Pancreas (tissue), 10 donors: ENCODE measurements at regions not wholly inside any gene's neighbourhood (a gene's known extent, or its start where the extent isn't known, plus 50 kb on each side); places are given as distances from the start of the nearest gene placed in this dataset.
A peak's percentile ranks its signal among the peaks of the same experiment; 100 is the strongest.

Experiments used
- ATAC-seq, 4 donors: fragments of 200-7000 bp; cut with Tn5 transposase; one replicate each; pipeline versions ENCODE4 v1.8.0 to v1.9.1; 2020; ENCODE audit warnings: mild to moderate bottlenecking in 4 of 4, moderate library complexity in 4 of 4
- DNase-seq, 6 donors: peaks; one replicate each; pipeline ENCODE4 v3.0.0-alpha.2; 2020
- FAIRE-seq: peaks from 2 replicates; lab custom pipeline; 2012; peaks lifted over from hg19 to GRCh38; lab: Jason Lieb, UNC
- H3K27ac ChIP-seq, 4 donors: fragments of 200-600 bp; sonication (generic); 1 replicate in 3 of 4; 2 replicates in 1 of 4; pipeline versions ENCODE4 v1.5.0 to v1.8.0; 2020
- H3K27me3 ChIP-seq, 4 donors: fragments of 200-600 bp; one replicate each; pipeline ENCODE4 v1.8.0; 2021
- H3K36me3 ChIP-seq, 3 donors: fragments of 200-600 bp; sonication (generic) in 1 of 3; one replicate each; pipeline versions ENCODE4 v1.5.0 to v1.8.0; 2020 to 2021
- H3K4me1 ChIP-seq, 3 donors: fragments of 200-600 bp; one replicate each; pipeline ENCODE4 v1.8.0; 2021
- H3K4me3 ChIP-seq, 4 donors: fragments of 200-600 bp; sonication (generic) in 2 of 4; one replicate each; pipeline versions ENCODE4 v1.5.0 to v1.8.0; 2020 to 2021
- H3K9me3 ChIP-seq, 4 donors: fragments of 200-600 bp; one replicate each; pipeline ENCODE4 v1.8.0; 2021
- WGBS, 2 donors: extraction: QIAGEN DNeasy Blood & Tissue Kit; methylation state at CpG; one replicate each; pipeline ENCODE4 v1.1.7; 2013; 5-methylcytosine and 5-hydroxymethylcytosine counted together
- intact Hi-C, 3 donors: fragments of 100-400 bp; cut with DNase I; formaldehyde crosslinking; loops; one replicate each; pipeline versions ENCODE4 v1.11.1 to v1.14.2; 2022
- TF ChIP-seq, protein P1 (sequence below), 4 donors: fragments of 200-600 bp; sonication (generic) in 3 of 4; IDR thresholded peaks; one replicate each; pipeline versions ENCODE4 v1.5.0 to v1.8.0; 2021; ENCODE audit warnings: antibody characterized with exemption in 4 of 4
- donor health status: healthy with polysubstance abuse.
- donor health status: DM: no; HTN: no; CAD: no; lungs with moderate emphysema.
- donor health status: DM: no; HTN: no; CAD: no.
- donor health status: control.
- donor health status: control.
- donor health status: Bipolar disorder and iron deficiency.
- donor health status: DM: yes; HTN: yes; CAD: no.
- donor health status: DM: no; HTN: no; CAD: no.
- donor health status: DM: no; HTN: no; CAD: no.
- donor health status: DM: yes; HTN: yes; CAD: no.

DNA sequence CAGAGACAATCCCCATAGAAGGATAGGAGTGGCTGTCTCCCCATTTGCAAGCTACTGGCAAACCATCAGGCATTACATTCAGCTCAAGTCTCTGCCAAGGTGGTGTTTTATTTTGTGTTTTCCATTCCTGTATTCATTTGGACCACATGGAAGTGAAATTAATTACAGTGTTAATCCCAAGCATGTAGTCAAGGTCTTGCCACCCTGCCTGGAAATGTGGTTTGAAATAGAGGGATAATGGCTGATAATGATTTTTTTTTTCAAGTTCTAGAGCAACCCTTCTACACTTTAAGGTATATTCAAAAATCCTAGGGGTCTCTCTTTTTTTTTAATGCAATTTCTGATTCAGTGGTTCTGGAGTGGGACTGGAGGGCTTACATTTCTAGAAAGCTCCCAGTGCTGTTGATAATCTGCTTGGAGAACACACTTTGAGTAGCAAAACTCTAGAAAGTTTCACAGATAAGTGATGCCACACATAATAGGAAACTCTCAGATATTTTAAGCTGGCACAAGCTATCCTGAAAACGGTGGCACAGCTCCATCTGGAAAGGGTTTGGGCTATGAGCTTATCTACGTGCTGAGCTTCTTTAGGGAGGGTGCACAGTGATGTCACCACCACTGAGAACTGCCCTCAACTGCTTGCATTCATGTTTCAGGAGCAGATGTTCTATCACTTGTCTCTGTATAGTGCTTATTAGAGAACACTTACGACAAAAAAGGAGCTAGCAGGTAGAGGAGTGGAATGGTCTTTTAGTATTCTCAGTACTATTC lies 140.1 kb upstream of the IL12A start:
- FAIRE-seq (no peak), DNase-seq (no peak), ATAC-seq (no peak)
- Histone ChIP-seq H3K4me3 (no peak overlapping the region), H3K27me3 (no peaks in the 10 kb centered on the region), H3K9me3 (no peaks in the 10 kb centered on the region), H3K4me1 (no peaks in the 10 kb centered on the region), H3K27ac (no peak overlapping the region), H3K36me3 (no peaks in the 10 kb centered on the region)
- 65 to 75% methylated on average over 3 of the region's 3 CpGs for WGBS, 2 donors
- TF ChIP-seq, protein P1, sequence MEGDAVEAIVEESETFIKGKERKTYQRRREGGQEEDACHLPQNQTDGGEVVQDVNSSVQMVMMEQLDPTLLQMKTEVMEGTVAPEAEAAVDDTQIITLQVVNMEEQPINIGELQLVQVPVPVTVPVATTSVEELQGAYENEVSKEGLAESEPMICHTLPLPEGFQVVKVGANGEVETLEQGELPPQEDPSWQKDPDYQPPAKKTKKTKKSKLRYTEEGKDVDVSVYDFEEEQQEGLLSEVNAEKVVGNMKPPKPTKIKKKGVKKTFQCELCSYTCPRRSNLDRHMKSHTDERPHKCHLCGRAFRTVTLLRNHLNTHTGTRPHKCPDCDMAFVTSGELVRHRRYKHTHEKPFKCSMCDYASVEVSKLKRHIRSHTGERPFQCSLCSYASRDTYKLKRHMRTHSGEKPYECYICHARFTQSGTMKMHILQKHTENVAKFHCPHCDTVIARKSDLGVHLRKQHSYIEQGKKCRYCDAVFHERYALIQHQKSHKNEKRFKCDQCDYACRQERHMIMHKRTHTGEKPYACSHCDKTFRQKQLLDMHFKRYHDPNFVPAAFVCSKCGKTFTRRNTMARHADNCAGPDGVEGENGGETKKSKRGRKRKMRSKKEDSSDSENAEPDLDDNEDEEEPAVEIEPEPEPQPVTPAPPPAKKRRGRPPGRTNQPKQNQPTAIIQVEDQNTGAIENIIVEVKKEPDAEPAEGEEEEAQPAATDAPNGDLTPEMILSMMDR (IDR thresholded peaks at IDR 0.05): no peak
- intact Hi-C loops: no loop called here

DNA sequence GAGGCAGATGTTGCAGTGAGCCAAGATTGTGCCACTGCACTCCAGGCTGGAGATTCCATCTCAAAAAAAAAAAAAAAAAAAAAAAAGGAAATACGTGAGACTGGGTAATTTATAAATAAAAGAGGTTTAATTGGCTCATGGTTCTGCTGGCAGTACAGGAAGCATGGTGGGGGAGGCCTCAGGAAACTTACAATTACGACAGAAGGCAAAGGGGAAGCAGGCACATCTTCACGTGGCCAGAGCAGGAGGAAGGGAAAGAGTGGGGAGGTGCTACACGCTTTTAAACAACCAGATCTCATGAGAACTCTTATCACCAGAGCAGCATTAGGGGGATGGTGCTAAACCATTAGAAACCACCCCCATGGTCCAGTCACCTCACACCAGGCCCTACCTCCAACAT lies 138.2 kb upstream of the IL12A start:
- no peaks in the 10 kb centered on the region for H3K9me3 ChIP-seq
- FAIRE-seq: no peak

DNA sequence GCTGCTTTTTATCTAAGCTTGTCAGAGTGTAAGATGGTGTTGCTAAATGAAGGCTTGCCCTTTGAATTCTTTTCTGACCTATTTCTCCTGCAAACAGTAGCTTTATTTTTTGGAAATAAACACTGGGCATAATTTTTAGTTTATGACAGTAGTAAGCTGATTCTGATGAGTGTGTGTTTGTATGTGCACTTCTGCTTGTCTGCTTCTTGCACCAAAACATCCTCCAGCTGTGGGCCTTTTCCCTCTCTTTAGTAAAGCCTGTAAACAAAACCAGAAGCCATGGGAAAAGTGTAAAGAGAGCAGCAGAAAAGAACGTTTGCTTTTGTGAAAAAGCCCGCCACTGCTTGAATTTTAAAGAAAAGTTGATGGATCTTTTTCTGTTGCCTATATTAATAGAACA lies 136.4 kb upstream of the IL12A start:
- WGBS, 2 donors: 50 to 53% methylated on average over 2 of the region's 2 CpGs
- intact Hi-C loops: no loop called here
- Histone ChIP-seq H3K36me3 (no peaks in the 10 kb centered on the region), H3K4me1 (no peaks in the 10 kb centered on the region), H3K9me3 (no peaks in the 10 kb centered on the region), H3K27ac (peak overlapping the region in 2 of 4 donors; percentile 3 to 36), H3K4me3 (no peak overlapping the region), H3K27me3 (no peaks in the 10 kb centered on the region)
- FAIRE-seq (no peak), ATAC-seq (no peak), DNase-seq (no peak)
- TF ChIP-seq, protein P1 (IDR thresholded peaks at IDR 0.05): no peak

More for the DNA sequence above, 138.2 kb upstream of the IL12A start:
- intact Hi-C loops: no loop called here
- Histone ChIP-seq H3K27me3 (no peaks in the 10 kb centered on the region), H3K27ac (no peak overlapping the region), H3K36me3 (no peaks in the 10 kb centered on the region), H3K4me1 (no peaks in the 10 kb centered on the region), H3K4me3 (no peak overlapping the region)
- ATAC-seq (no peak), DNase-seq (no peak)
- 79 to 87% methylated on average over 4 of the region's 4 CpGs for WGBS, 2 donors
- TF ChIP-seq, protein P1 (IDR thresholded peaks at IDR 0.05): no peak

DNA sequence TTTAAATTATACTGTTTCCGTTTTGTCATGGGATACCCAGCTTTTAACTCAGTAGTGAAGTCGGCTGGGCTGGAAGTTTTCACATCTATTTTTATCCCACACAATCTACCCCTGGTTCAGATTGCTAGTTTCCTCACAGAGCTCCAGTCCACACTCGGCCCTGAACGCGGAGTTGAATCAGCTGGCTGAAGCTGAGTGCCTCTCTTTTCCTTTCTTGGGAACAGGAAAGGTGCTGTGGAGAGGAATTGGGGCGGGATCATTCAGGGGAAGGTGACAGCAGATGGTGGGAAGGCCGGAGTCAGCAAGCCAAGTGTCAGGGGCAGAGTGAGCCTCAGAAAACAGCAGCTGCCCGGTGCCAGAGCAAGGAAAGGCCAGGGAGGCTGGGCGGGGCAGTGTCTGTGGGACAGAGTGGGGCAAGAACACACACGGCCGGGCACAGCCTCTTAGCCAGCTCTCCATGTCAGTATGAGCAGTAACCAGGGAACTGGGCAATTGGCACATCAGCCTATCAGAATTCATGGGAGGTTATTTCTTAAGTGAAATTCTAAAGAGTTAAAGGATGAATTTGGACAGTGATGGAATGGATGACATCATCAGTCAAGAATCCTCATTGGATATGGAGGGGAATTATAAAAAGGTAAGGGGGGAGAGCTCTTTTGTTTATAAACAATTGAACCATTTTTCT lies 135.7 kb upstream of the IL12A start:
- Histone ChIP-seq H3K27ac (peak overlapping the region in 2 of 4 donors; percentile 3 to 36), H3K4me3 (no peak overlapping the region), H3K4me1 (no peaks in the 10 kb centered on the region), H3K27me3 (no peaks in the 10 kb centered on the region), H3K9me3 (no peaks in the 10 kb centered on the region), H3K36me3 (no peaks in the 10 kb centered on the region)
- FAIRE-seq (no peak), DNase-seq (peak in 5 of 6 donors; percentile 2 to 54 (median 18)), ATAC-seq (peak; percentile 28 to 57 (median 50))
- intact Hi-C loops: no loop called here
- WGBS, 2 donors: 30 to 34% methylated on average over 11 of the region's 11 CpGs
- TF ChIP-seq, protein P1 (IDR thresholded peaks at IDR 0.05): no peak

DNA sequence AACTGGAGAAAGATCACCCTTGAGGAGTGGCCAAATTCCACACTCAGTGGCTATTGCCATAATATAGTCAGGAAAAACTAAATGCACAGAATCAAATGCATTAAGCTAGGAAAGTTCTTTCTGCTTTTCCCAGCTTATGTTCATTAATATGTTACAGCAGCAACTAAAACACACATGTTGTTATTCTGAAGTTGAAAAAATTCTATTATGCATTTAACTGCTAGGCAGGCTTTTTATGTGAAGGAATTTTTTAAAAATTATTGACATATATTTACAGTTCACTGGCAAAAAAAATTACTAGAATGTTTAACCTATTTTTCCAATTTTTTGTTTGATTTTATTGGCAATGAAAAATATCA lies 135.2 kb upstream of the IL12A start:
- Histone ChIP-seq H3K27me3 (no peaks in the 10 kb centered on the region), H3K36me3 (no peaks in the 10 kb centered on the region), H3K4me3 (no peak overlapping the region), H3K4me1 (no peaks in the 10 kb centered on the region), H3K27ac (no peak overlapping the region), H3K9me3 (no peaks in the 10 kb centered on the region)
- TF ChIP-seq, protein P1 (IDR thresholded peaks at IDR 0.05): no peak
- no peak for FAIRE-seq
- DNase-seq: no peak
- ATAC-seq: no peak
- intact Hi-C loops: no loop called here
